K562 (cell line): ENCODE measurements at regions not wholly inside any gene's neighbourhood (a gene's known extent, or its start where the extent isn't known, plus 50 kb on each side); places are given as distances from the start of the nearest gene placed in this dataset.

Experiments used
- ATAC-seq: fragments of 200-7000 bp; cut with Tn5 transposase; 3 replicates; pipeline ENCODE4 v1.9.1; 2020; ENCODE audit warnings: moderate library complexity
- BruUV-seq: library from RNA; stranded (reverse); fragments of 400-500 nt; replicated peaks from 2 replicates; lab custom pipeline; 2021; lab: Mats Ljungman, UMichigan
- CTCF ChIA-PET: fragments of 300-600 bp; formaldehyde crosslinking; extraction: SDS; loops from one replicate; lab custom pipeline; 2021; ENCODE audit warnings: low intra/inter-chr PET ratio; lab: Yijun Ruan, JAX
- POLR2A ChIA-PET: fragments of 300-600, 350-650 bp; sonication (Branson Sonifier 250); formaldehyde crosslinking; extraction: SDS; loops from one replicate; lab custom pipeline; 2021; ENCODE audit warnings: antibody characterized with exemption, inconsistent platforms; lab: Yijun Ruan, JAX
- DNase-seq, 4 experiments: peaks; one replicate each; pipeline versions ENCODE4 v3.0.0 to v3.0.0-alpha.2; 2011 to 2018; ENCODE audit warnings: low spot score in 3 of 4, mixed read lengths in 3 of 4; ENCODE audit errors: extremely low read depth in 1 of 4
- FAIRE-seq: peaks from 2 replicates; lab custom pipeline; 2011; peaks lifted over from hg19 to GRCh38; lab: Jason Lieb, UNC
- H2AFZ ChIP-seq: 2 replicates; pipeline ENCODE4 v1.6.0; 2011; ENCODE audit warnings: low read depth, low read length, control low read depth, inconsistent platforms
- H3K27ac ChIP-seq: fragments of 200-600 bp; 3 replicates; pipeline ENCODE4 v1.8.0; 2011; ENCODE audit warnings: low read depth, mild to moderate bottlenecking, control low read depth, inconsistent platforms, low read length, moderate library complexity, mixed read lengths; ENCODE audit errors: extremely low read depth
- H3K27me3 ChIP-seq, 2 experiments: fragments of 300-600 bp in 1 of 2; 2 replicates in 1 of 2; 3 replicates in 1 of 2; pipeline versions ENCODE4 v1.6.0 to v1.8.0; 2011; ENCODE audit warnings: inconsistent platforms in 2 of 2, low read length in 2 of 2, mild to moderate bottlenecking in 1 of 2, mixed read lengths in 1 of 2, moderate library complexity in 1 of 2; ENCODE audit not compliant: control insufficient read depth in 2 of 2, insufficient read depth in 2 of 2
- H3K36me3 ChIP-seq: fragments of 300-600 bp; 3 replicates; pipeline ENCODE4 v1.8.0; 2011; ENCODE audit warnings: mild to moderate bottlenecking, low read length, inconsistent platforms; ENCODE audit not compliant: control insufficient read depth, insufficient read depth
- H3K4me1 ChIP-seq, 2 experiments: fragments of 200-600 bp in 1 of 2; replicated peaks in 1 of 2; 2 replicates in 1 of 2; 3 replicates in 1 of 2; pipeline versions ENCODE4 v1.5.1 to v1.8.0; 2011; ENCODE audit warnings: inconsistent platforms in 2 of 2, low read length in 2 of 2, mild to moderate bottlenecking in 1 of 2, mixed read lengths in 1 of 2, moderate library complexity in 1 of 2; ENCODE audit not compliant: control insufficient read depth in 2 of 2, insufficient read depth in 2 of 2
- H3K4me2 ChIP-seq: 2 replicates; pipeline ENCODE4 v1.6.1; 2011; ENCODE audit warnings: low read length, control low read depth, inconsistent platforms, mixed read lengths; ENCODE audit not compliant: insufficient read depth
- H3K4me3 ChIP-seq: fragments of 200-600 bp; sonication (generic), shearing (Covaris generic); 2 replicates; pipeline ENCODE4 v1.5.1; 2016; ENCODE audit warnings: control low read depth, inconsistent platforms
- H3K79me2 ChIP-seq: fragments of 200-600 bp; 3 replicates; pipeline ENCODE4 v1.8.0; 2011; ENCODE audit warnings: low read length, inconsistent platforms; ENCODE audit not compliant: control insufficient read depth, insufficient read depth
- H3K9ac ChIP-seq, 2 experiments: 2 replicates each; pipeline versions ENCODE4 v1.6.0 to v1.6.1; 2011; ENCODE audit warnings: low read depth in 2 of 2, low read length in 2 of 2, control low read depth in 1 of 2, inconsistent platforms in 1 of 2, mild to moderate bottlenecking in 1 of 2, mixed read lengths in 1 of 2; ENCODE audit not compliant: insufficient read depth in 1 of 2
- H3K9me1 ChIP-seq: one replicate; pipeline ENCODE4 v1.6.0; 2011; ENCODE audit warnings: inconsistent platforms, mild to moderate bottlenecking, low read length, moderate library complexity; ENCODE audit not compliant: control insufficient read depth, insufficient read depth
- H3K9me3 ChIP-seq: replicated peaks from 2 replicates; pipeline ENCODE4 v1.5.1; 2011; ENCODE audit warnings: low read depth, low read length, inconsistent platforms; ENCODE audit not compliant: control insufficient read depth, insufficient read depth
- H4K20me1 ChIP-seq: replicated peaks from 2 replicates; pipeline ENCODE4 v1.6.1; 2011; ENCODE audit warnings: low read length, inconsistent platforms, mixed read lengths; ENCODE audit not compliant: control insufficient read depth, insufficient read depth
- GABPB2 ChIP-seq: fragments of 250-450 bp; sonication (Bioruptor Pico); conservative IDR thresholded peaks from 2 replicates; pipeline ENCODE4 v1.5.1; 2021; ENCODE audit warnings: mild to moderate bottlenecking
- TEAD4 ChIP-seq, 2 experiments: sonication (generic) in 1 of 2; formaldehyde crosslinking in 1 of 2; IDR thresholded peaks; 2 replicates each; pipeline versions ENCODE4 v1.6.1 to v1.8.0; 2012 to 2022; ENCODE audit warnings: borderline replicate concordance in 1 of 2, inconsistent platforms in 1 of 2, low read length in 1 of 2, mild to moderate bottlenecking in 1 of 2, missing genetic modification reagents in 1 of 2
- ZNF174 ChIP-seq: fragments of 250-450 bp; sonication (Bioruptor Pico); IDR thresholded peaks from 2 replicates; pipeline ENCODE4 v1.4.0; 2020; ENCODE audit warnings: mild to moderate bottlenecking
- ZNF436 ChIP-seq: fragments of 250-450, 450-650 bp; sonication (Bioruptor Pico); formaldehyde crosslinking; IDR thresholded peaks from 2 replicates; pipeline ENCODE4 v1.7.0; 2020; ENCODE audit warnings: mild to moderate bottlenecking
- ZNF717 ChIP-seq: fragments of 250-450 bp; sonication (Bioruptor Pico); IDR thresholded peaks from 2 replicates; pipeline ENCODE4 v1.5.0; 2021
- WGBS: fragments of 100-300 bp; shearing (Covaris generic); methylation state at CpG from one replicate; pipeline ENCODE4 v1.1.6; 2016; ENCODE audit warnings: low coverage, mixed read lengths; ENCODE audit not compliant: insufficient coverage; ENCODE audit errors: missing lambda C conversion rate; 5-methylcytosine and 5-hydroxymethylcytosine counted together
- in situ Hi-C: fragments of 300-500 bp; cut with MboI; formaldehyde crosslinking; loops from 4 replicates; pipeline ENCODE4 v1.15.0; 2018; ENCODE audit warnings: inconsistent platforms, mixed read lengths
- intact Hi-C: fragments of 100-400 bp; cut with micrococcal nuclease; formaldehyde crosslinking; loops from 2 replicates; pipeline ENCODE4 v1.14.2; 2022
- TF ChIP-seq, protein P1 (sequence below): sonication (generic); formaldehyde crosslinking; IDR thresholded peaks from 2 replicates; pipeline ENCODE4 v1.8.0; 2022; ENCODE audit warnings: mild to moderate bottlenecking, missing genetic modification reagents
- TF ChIP-seq, protein P2 (sequence below): fragments of 250-450 bp; sonication (Bioruptor Pico); IDR thresholded peaks from 2 replicates; pipeline ENCODE4 v1.4.0; 2020; ENCODE audit warnings: borderline replicate concordance
- TF ChIP-seq, protein P3 (sequence below): IDR thresholded peaks from 2 replicates; pipeline ENCODE4 v1.6.1; 2011; ENCODE audit warnings: borderline replicate concordance, low read depth, mild to moderate bottlenecking, moderate library complexity, low read length; ENCODE audit not compliant: insufficient read depth, poor library complexity, severe bottlenecking

DNA sequence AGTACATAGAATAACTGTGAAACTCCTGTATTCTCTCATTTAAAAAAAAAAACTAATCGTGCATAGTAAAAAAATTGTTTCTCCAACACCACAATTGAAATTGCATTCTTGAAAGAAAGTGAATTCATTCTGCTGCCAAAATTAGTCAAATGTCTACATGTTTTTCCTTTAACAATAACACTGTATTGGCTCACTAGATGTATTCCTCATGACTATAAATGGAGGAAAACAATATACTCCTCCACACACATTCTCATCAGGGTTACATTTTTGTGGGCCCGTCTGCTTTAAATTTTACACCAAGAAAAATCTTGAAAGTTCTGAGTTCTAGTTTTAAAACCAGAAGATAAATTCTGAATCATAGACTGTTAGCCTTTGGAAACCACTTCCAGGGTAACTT is 233.6 kb downstream of the KLF12 start:
- Histone ChIP-seq H3K9me1 (no peaks in the 10 kb centered on the region), H3K4me2 (no peak overlapping the region), H2AFZ (no peak overlapping the region), H3K27me3 (no peaks in the 10 kb centered on the region), H3K9me3 (no peaks in the 10 kb centered on the region), H3K79me2 (no peaks in the 10 kb centered on the region), H3K36me3 (no peaks in the 10 kb centered on the region), H3K4me3 (no peak overlapping the region), H3K9ac (no peak overlapping the region), H3K4me1 (no peaks in the 10 kb centered on the region), H3K27ac (no peak overlapping the region), H4K20me1 (no peaks in the 10 kb centered on the region)
- no TSS peak for BruUV-seq
- no peak for DNase-seq
- intact Hi-C loops (no loop called here), in situ Hi-C loops (no loop called here)
- no peak for TF ChIP-seq ZNF174 (CRISPR knock-in tag)
- TF ChIP-seq, protein P1, sequence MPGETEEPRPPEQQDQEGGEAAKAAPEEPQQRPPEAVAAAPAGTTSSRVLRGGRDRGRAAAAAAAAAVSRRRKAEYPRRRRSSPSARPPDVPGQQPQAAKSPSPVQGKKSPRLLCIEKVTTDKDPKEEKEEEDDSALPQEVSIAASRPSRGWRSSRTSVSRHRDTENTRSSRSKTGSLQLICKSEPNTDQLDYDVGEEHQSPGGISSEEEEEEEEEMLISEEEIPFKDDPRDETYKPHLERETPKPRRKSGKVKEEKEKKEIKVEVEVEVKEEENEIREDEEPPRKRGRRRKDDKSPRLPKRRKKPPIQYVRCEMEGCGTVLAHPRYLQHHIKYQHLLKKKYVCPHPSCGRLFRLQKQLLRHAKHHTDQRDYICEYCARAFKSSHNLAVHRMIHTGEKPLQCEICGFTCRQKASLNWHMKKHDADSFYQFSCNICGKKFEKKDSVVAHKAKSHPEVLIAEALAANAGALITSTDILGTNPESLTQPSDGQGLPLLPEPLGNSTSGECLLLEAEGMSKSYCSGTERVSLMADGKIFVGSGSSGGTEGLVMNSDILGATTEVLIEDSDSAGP (CRISPR knock-in tag) = no peak
- TF ChIP-seq ZNF717 (CRISPR knock-in tag) = no peak
- TF ChIP-seq, protein P2, sequence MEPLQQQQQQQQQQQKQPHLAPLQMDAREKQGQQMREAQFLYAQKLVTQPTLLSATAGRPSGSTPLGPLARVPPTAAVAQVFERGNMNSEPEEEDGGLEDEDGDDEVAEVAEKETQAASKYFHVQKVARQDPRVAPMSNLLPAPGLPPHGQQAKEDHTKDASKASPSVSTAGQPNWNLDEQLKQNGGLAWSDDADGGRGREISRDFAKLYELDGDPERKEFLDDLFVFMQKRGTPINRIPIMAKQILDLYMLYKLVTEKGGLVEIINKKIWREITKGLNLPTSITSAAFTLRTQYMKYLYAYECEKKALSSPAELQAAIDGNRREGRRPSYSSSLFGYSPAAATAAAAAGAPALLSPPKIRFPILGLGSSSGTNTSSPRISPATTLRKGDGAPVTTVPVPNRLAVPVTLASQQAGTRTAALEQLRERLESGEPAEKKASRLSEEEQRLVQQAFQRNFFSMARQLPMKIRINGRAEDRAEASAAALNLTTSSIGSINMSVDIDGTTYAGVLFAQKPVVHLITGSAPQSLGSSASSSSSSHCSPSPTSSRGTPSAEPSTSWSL (CRISPR knock-in tag) = no peak
- no peak for TF ChIP-seq ZNF436 (CRISPR knock-in tag)
- TF ChIP-seq GABPB2 = no peak
- TF ChIP-seq, protein P3, sequence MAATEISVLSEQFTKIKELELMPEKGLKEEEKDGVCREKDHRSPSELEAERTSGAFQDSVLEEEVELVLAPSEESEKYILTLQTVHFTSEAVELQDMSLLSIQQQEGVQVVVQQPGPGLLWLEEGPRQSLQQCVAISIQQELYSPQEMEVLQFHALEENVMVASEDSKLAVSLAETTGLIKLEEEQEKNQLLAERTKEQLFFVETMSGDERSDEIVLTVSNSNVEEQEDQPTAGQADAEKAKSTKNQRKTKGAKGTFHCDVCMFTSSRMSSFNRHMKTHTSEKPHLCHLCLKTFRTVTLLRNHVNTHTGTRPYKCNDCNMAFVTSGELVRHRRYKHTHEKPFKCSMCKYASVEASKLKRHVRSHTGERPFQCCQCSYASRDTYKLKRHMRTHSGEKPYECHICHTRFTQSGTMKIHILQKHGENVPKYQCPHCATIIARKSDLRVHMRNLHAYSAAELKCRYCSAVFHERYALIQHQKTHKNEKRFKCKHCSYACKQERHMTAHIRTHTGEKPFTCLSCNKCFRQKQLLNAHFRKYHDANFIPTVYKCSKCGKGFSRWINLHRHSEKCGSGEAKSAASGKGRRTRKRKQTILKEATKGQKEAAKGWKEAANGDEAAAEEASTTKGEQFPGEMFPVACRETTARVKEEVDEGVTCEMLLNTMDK = no peak
- TF ChIP-seq TEAD4 (IDR thresholded peaks at IDR 0.05; ENCODE audit: low read length) = no peak
- TF ChIP-seq TEAD4 (CRISPR knock-in tag; IDR thresholded peaks at IDR 0.05; ENCODE audit: borderline replicate concordance) = no peak
- ChIA-PET CTCF (no interaction called here), POLR2A (no interaction called here)
- no peak for FAIRE-seq
- ATAC-seq = no peak
- WGBS = 3% methylated on average over 2 of the region's 2 CpGs
